Pancreas (tissue), 10 donors: ENCODE measurements at regions not wholly inside any gene's neighbourhood (a gene's known extent, or its start where the extent isn't known, plus 50 kb on each side); places are given as distances from the start of the nearest gene placed in this dataset.

Experiments used
- ATAC-seq, 4 donors: fragments of 200-7000 bp; cut with Tn5 transposase; one replicate each; pipeline versions ENCODE4 v1.8.0 to v1.9.1; 2020; ENCODE audit warnings: mild to moderate bottlenecking in 4 of 4, moderate library complexity in 4 of 4
- DNase-seq, 6 donors: peaks; one replicate each; pipeline ENCODE4 v3.0.0-alpha.2; 2020
- FAIRE-seq: peaks from 2 replicates; lab custom pipeline; 2012; peaks lifted over from hg19 to GRCh38; lab: Jason Lieb, UNC
- H3K27ac ChIP-seq, 4 donors: fragments of 200-600 bp; sonication (generic); 1 replicate in 3 of 4; 2 replicates in 1 of 4; pipeline versions ENCODE4 v1.5.0 to v1.8.0; 2020
- H3K27me3 ChIP-seq, 4 donors: fragments of 200-600 bp; one replicate each; pipeline ENCODE4 v1.8.0; 2021
- H3K36me3 ChIP-seq, 3 donors: fragments of 200-600 bp; sonication (generic) in 1 of 3; one replicate each; pipeline versions ENCODE4 v1.5.0 to v1.8.0; 2020 to 2021
- H3K4me1 ChIP-seq, 3 donors: fragments of 200-600 bp; one replicate each; pipeline ENCODE4 v1.8.0; 2021
- H3K4me3 ChIP-seq, 4 donors: fragments of 200-600 bp; sonication (generic) in 2 of 4; one replicate each; pipeline versions ENCODE4 v1.5.0 to v1.8.0; 2020 to 2021
- H3K9me3 ChIP-seq, 4 donors: fragments of 200-600 bp; one replicate each; pipeline ENCODE4 v1.8.0; 2021
- CTCF ChIP-seq, 4 donors: fragments of 200-600 bp; sonication (generic) in 3 of 4; IDR thresholded peaks; one replicate each; pipeline versions ENCODE4 v1.5.0 to v1.8.0; 2021; ENCODE audit warnings: antibody characterized with exemption in 4 of 4
- WGBS, 2 donors: extraction: QIAGEN DNeasy Blood & Tissue Kit; methylation state at CpG; one replicate each; pipeline ENCODE4 v1.1.7; 2013; 5-methylcytosine and 5-hydroxymethylcytosine counted together
- intact Hi-C, 3 donors: fragments of 100-400 bp; cut with DNase I; formaldehyde crosslinking; loops; one replicate each; pipeline versions ENCODE4 v1.11.1 to v1.14.2; 2022
- donor health status: healthy with polysubstance abuse.
- donor health status: DM: no; HTN: no; CAD: no; lungs with moderate emphysema.
- donor health status: DM: no; HTN: no; CAD: no.
- donor health status: control.
- donor health status: control.
- donor health status: Bipolar disorder and iron deficiency.
- donor health status: DM: yes; HTN: yes; CAD: no.
- donor health status: DM: no; HTN: no; CAD: no.
- donor health status: DM: no; HTN: no; CAD: no.
- donor health status: DM: yes; HTN: yes; CAD: no.

DNA sequence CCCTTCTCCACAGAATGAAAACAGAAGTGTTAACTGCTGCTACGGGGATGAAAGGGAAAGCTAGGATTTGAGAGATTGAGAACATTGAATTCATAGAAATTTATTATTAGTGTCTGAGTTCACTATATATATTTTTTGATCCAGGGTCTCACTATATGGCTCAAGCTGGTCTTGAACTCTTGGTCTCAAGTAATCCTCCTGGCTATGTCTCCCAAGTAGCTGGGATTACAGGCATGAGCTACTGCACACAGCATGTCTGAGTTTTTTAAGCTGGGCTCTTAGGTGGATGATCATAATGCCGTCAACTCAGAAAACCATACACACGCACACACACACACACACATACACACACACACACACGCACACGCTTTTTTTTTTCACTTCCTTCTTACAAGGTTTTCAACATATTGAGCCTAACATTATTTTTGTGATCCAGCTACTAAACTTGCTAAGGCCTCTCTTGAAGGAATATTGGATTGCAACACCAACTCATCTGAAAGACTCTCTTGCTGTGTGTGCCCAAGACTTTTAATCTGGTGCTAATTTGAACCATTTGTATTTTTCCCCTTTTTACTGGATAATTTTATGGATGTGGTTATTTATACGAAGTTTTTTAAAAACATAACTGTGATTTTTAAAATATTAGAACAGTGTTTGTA is 1045.4 kb downstream of the DTWD2 start:
- 72 to 73% methylated on average over 6 of the region's 6 CpGs for WGBS, 2 donors
- H3K4me3 ChIP-seq: no peak overlapping the region
- no peak for FAIRE-seq
- no peaks in the 10 kb centered on the region for H3K27me3 ChIP-seq
- ATAC-seq: no peak
- H3K4me1 ChIP-seq: no peaks in the 10 kb centered on the region
- no peak for DNase-seq
- intact Hi-C loops: no loop called here
- H3K27ac ChIP-seq: no peak overlapping the region
- H3K36me3 ChIP-seq: no peaks in the 10 kb centered on the region
- no peak for TF ChIP-seq CTCF (IDR thresholded peaks at IDR 0.05)
- H3K9me3 ChIP-seq: no peaks in the 10 kb centered on the region

- Histone ChIP-seq H3K4me3 (no peak overlapping the region), H3K27me3 (no peaks in the 10 kb centered on the region), H3K36me3 (no peaks in the 10 kb centered on the region), H3K9me3 (no peaks in the 10 kb centered on the region), H3K4me1 (no peaks in the 10 kb centered on the region), H3K27ac (no peak overlapping the region)
- TF ChIP-seq CTCF (IDR thresholded peaks at IDR 0.05): no peak
- FAIRE-seq: no peak
- 52 to 60% methylated on average over 5 of the region's 5 CpGs for WGBS, 2 donors
- no peak for ATAC-seq
- intact Hi-C loops: no loop called here
- DNase-seq: no peak
Observed at GRCh38 chr5:117893211-117893610, 1095.1 kb downstream of the DTWD2 start.

GRCh38 chr5:117892360-117892759 is 1096.0 kb downstream of the DTWD2 start:
- no peaks in the 10 kb centered on the region for H3K4me1 ChIP-seq
- FAIRE-seq (no peak), ATAC-seq (no peak), DNase-seq (no peak)
- H3K27ac ChIP-seq: no peak overlapping the region
- H3K4me3 ChIP-seq: no peak overlapping the region
- no peaks in the 10 kb centered on the region for H3K27me3 ChIP-seq
- H3K9me3 ChIP-seq: no peaks in the 10 kb centered on the region
- no peaks in the 10 kb centered on the region for H3K36me3 ChIP-seq
- no peak for TF ChIP-seq CTCF (IDR thresholded peaks at IDR 0.05)
- intact Hi-C loops: no loop called here
- 62 to 71% methylated on average over 4 of the region's 4 CpGs for WGBS, 2 donors

GRCh38 chr5:117889596-117889995 is 1098.8 kb downstream of the DTWD2 start:
- no peak for TF ChIP-seq CTCF (IDR thresholded peaks at IDR 0.05)
- Histone ChIP-seq H3K27ac (no peak overlapping the region), H3K4me3 (no peak overlapping the region), H3K9me3 (no peaks in the 10 kb centered on the region), H3K27me3 (no peaks in the 10 kb centered on the region), H3K36me3 (no peaks in the 10 kb centered on the region), H3K4me1 (no peaks in the 10 kb centered on the region)
- FAIRE-seq: no peak
- no peak for ATAC-seq
- intact Hi-C loops: no loop called here
- no peak for DNase-seq

- Histone ChIP-seq H3K9me3 (no peaks in the 10 kb centered on the region), H3K4me1 (no peaks in the 10 kb centered on the region), H3K36me3 (no peaks in the 10 kb centered on the region), H3K27me3 (no peaks in the 10 kb centered on the region), H3K27ac (no peak overlapping the region), H3K4me3 (no peak overlapping the region)
- TF ChIP-seq CTCF (IDR thresholded peaks at IDR 0.05): no peak
- FAIRE-seq (no peak), ATAC-seq (peak in 2 of 4 donors; percentile 56 to 57), DNase-seq (no peak)
- WGBS, 2 donors: 28 to 37% methylated on average over 2 of the region's 2 CpGs
- intact Hi-C loops: no loop called here
Observed at GRCh38 chr5:117888688-117889087, 1099.7 kb downstream of the DTWD2 start.
